ENCODE measurements at regions not wholly inside any gene's neighbourhood (a gene's known extent, or its start where the extent isn't known, plus 50 kb on each side); places are given as distances from the start of the nearest gene placed in this dataset.
A peak's percentile ranks its signal among the peaks of the same experiment; 100 is the strongest.
"Not testable (repeated sequence)": the region's sequence is repeated elsewhere in the genome, so short reads cannot be mapped to it uniquely, and the experiment has no call there.

DNA sequence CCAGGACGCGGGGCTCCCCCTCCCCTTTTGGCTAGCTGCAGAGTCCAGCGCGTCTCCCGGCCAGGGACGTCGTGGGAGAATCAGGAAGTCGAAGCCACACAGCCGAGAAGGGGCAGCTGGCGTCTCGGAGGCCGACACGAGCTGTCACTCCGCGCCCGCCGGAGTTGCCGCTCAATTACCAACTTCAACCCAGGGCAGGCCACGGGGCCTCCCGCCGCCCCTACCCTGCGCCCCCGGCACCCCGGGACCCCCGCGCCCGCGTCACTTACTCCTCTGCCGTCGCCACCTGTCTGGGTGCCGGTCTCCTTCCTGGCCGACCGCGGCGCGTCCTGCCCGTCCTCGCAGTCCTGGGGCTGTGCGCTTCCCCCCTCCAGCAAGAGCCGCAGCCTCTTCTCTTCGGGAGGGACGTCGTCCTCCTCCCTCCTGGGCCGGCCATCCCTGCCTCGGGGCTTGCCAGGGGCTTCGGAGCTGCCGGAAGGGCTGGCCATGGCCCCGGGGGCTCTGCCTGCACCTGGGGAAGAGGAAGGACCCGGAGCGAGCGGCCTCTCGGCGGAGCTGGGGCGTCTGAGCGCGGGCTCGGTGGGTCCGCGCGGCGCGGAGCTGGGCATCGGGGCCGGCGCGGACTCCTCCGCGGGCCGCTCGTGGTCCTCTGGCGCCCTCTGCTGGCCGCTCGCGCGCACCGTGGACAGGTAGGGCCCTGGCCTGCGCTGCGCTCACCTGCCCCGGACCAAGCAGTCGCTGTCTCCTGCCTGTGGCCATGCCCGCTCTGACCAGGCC lies 65.6 kb upstream of the CLEC6A start:
- DNase-seq (ENCODE audit: low read depth in 2 of 2), result peak in 1 of 2 donors; percentile 50

GRCh38 chr12:8396225-8397071 lies 59.3 kb upstream of the CLEC6A start:
- DNase-seq (ENCODE audit: low read depth in 2 of 2), result peak; percentile 53 to 59

DNA sequence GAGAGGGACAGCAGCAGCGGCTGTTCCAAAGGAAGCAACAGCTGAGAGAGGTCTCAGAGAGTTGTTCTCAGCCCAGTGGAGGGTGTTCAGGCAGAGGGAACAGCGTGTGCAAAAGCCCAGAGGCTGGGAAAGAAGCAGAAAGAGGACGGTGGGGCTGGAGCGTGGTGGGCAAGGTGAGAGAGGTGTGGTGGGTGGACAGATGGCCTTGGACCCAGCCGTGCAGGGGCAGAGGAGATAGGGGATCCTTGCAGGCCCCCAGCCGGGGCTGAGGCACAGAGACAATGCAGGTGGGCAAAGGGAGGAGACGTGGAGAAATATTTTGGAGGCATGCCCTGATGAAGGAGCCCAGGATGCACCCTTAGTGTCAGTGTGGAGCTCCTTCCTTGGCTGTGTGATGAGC lies 58.4 kb upstream of the CLEC6A start:
- DNase-seq (ENCODE audit: low read depth in 2 of 2), result not testable (repeated sequence)

DNA sequence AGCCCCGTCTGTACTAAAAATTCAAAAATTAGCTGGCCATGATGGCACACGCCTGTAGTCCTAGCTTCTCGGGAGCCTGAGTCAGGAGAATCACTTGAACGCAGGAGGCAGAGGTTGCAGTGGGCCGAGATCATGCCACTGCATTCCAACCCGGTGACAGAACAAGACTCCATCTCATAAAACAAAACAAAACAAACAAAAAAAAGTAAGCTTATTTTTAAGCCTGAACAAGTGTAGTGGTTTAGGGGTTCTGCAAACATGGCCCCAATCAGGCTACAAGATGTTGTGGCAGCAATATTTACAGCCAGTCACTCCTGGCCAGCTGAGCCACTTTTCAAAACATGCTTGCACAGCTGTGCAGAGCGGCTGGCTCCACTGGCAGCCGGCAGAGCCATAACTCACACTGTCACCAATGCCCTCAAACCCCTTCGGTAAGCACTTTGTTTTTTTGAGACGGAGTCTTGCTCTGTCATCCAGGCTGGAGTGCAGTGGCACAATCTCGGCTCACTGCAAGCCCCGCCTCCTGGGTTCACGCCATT lies 56.2 kb upstream of the CLEC6A start:
- not testable (repeated sequence) for DNase-seq (ENCODE audit: low read depth in 2 of 2)

GRCh38 chr12:8403834-8404233 lies 51.9 kb upstream of the CLEC6A start:
- DNase-seq (ENCODE audit: low read depth in 2 of 2), result not testable (repeated sequence)

DNA sequence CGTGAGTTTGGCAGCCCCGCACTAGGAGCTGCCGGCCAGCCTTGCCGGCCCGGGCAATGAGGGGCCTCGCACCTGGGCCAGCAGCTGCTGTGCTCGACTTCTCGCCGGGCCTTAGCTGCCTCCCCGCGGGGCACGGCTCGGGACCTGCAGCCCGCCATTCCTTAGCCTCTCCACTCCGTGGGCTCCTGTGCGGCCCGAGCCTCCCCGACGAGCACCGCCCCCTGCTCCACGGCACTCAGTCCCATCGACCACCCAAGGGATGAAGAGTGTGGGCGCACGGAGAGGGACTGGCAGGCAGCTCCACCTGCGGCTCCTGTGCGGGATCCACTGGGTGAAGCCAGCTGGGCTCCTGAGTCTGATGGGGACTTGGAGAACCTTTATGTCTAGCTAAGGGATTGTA lies 51.4 kb upstream of the CLEC6A start:
- not testable (repeated sequence) for DNase-seq (ENCODE audit: low read depth in 2 of 2)

All from stimulated activated CD8-positive, alpha-beta memory T cell treated with anti-CD3 and anti-CD28 coated beads, Interleukin-2, amount 100 ng/mL, for 48 hours (primary cell).